SK-N-MC (cell line): ENCODE measurements at regions not wholly inside any gene's neighbourhood (a gene's known extent, or its start where the extent isn't known, plus 50 kb on each side); places are given as distances from the start of the nearest gene placed in this dataset.
"Not testable (repeated sequence)": the region's sequence is repeated elsewhere in the genome, so short reads cannot be mapped to it uniquely, and the experiment has no call there.

Experiments used
- DNase-seq: peaks from one replicate; pipeline ENCODE4 v3.0.0-alpha.2; 2011; ENCODE audit warnings: low read depth, low spot score
- H3K27ac ChIP-seq: fragments of 200-600 bp; sonication (generic); 2 replicates; pipeline ENCODE4 v1.5.1; 2016; ENCODE audit warnings: mixed run types
- H3K36me3 ChIP-seq: fragments of 200-600 bp; sonication (generic); 2 replicates; pipeline ENCODE4 v1.6.1; 2017; ENCODE audit warnings: antibody characterized with exemption, low read length, mixed read lengths; ENCODE audit not compliant: insufficient read depth
- H3K4me3 ChIP-seq: fragments of 200-600 bp; sonication (generic); 2 replicates; pipeline ENCODE4 v1.5.1; 2016
- H3K9ac ChIP-seq: fragments of 200-600 bp; sonication (generic); 2 replicates; pipeline ENCODE4 v1.8.0; 2017; ENCODE audit warnings: mixed run types, mixed read lengths; ENCODE audit not compliant: insufficient read length
- H3K9me3 ChIP-seq: fragments of 200-600 bp; sonication (generic); 2 replicates; pipeline ENCODE4 v1.6.1; 2017; ENCODE audit warnings: low read depth, mild to moderate bottlenecking, antibody characterized with exemption, low read length, moderate library complexity, mixed read lengths
- EZH2 ChIP-seq: fragments of 200-600 bp; sonication (generic); IDR thresholded peaks from one replicate; pipeline ENCODE4 v1.6.1; 2017; ENCODE audit warnings: antibody characterized with exemption
- FOXP2 ChIP-seq: optimal IDR thresholded peaks from 2 replicates; pipeline ENCODE3; 2011; ENCODE audit warnings: mild to moderate bottlenecking, moderate library complexity; ENCODE audit not compliant: insufficient read depth; ENCODE audit errors: extremely low read length, control extremely low read depth
- POLR2AphosphoS5 ChIP-seq: IDR thresholded peaks from 2 replicates; pipeline ENCODE4 v1.6.1; 2012; ENCODE audit warnings: mild to moderate bottlenecking, low read depth, low read length, borderline replicate concordance

DNA sequence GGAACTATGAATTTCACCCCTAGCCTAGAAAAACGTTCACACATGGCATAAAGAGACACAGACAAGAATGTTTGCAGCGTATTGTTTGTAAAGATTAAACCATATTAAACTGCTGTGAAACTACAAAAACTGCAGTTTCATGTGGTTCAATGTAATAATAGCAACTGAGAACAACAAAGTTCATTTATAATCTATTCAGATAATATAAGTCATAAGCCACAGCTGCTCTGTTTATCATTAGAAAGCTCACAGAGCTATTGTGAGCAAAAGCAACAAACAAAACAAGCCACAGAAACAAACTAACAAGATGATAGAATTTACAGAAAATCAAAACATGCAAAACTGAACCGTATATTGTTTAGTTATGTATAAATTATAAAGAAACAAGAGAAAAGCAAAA is 113.5 kb downstream of the AHR start:
- no peak for DNase-seq
- H3K9me3 ChIP-seq, result no peaks in the 10 kb centered on the region

DNA sequence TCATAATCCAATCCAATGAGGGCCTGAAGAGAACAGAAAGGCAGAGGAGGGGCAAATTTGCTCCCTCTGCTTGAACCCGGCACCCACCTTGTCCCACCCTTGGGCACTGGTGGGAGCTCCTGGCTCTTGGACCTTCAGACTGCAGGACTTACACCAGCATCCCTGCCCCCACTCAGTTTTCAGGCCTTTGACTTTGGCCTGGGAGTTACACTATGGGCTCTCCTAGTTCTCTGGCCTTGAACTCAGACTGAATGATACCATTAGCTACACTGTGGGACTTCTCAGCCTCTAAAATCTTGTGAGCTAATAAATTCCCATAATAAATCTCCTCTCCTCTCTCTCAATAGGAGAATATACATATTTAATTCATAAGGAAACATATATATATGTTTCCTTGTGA is 114.4 kb downstream of the AHR start:
- H3K9ac ChIP-seq, result no peak overlapping the region
- TF ChIP-seq FOXP2 (no peak), POLR2AphosphoS5 (no peak), EZH2 (no peak)

More for the DNA sequence above, 113.5 kb downstream of the AHR start:
- H3K36me3 ChIP-seq, result no peaks in the 10 kb centered on the region
- H3K9ac ChIP-seq, result no peak overlapping the region
- TF ChIP-seq EZH2 (no peak), POLR2AphosphoS5 (no peak), FOXP2 (no peak)
- H3K27ac ChIP-seq, result no peak overlapping the region
- no peak overlapping the region for H3K4me3 ChIP-seq

DNA sequence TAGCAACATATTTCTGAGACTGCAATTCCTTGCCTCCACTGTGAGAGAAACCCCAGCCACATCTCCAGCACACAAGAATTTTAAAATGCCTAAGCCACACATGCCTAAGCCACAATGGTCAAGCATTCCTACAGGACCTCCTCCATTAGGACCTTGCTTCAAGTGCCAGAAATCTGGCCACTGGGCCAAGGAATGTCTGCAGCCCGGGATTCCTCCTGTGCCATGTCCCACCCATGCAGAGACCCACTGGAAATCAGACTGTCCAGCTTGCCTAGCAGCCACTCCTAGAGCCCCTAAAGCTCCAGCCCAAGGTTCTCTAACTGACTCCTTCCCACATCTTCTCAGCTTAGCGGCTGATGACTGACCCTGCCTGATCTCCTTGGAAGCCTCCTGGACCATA is 117.5 kb downstream of the AHR start:
- DNase-seq, result no peak
- H3K27ac ChIP-seq, result no peak overlapping the region
- H3K36me3 ChIP-seq, result no peaks in the 10 kb centered on the region
- no peak overlapping the region for H3K4me3 ChIP-seq
- H3K9me3 ChIP-seq, result no peaks in the 10 kb centered on the region
- TF ChIP-seq POLR2AphosphoS5 (no peak), EZH2 (no peak), FOXP2 (no peak)
- H3K9ac ChIP-seq, result no peak overlapping the region

More for the DNA sequence above, 114.4 kb downstream of the AHR start:
- Histone ChIP-seq H3K27ac (no peak overlapping the region), H3K9me3 (no peaks in the 10 kb centered on the region), H3K4me3 (no peak overlapping the region), H3K36me3 (no peaks in the 10 kb centered on the region)
- DNase-seq, result no peak

DNA sequence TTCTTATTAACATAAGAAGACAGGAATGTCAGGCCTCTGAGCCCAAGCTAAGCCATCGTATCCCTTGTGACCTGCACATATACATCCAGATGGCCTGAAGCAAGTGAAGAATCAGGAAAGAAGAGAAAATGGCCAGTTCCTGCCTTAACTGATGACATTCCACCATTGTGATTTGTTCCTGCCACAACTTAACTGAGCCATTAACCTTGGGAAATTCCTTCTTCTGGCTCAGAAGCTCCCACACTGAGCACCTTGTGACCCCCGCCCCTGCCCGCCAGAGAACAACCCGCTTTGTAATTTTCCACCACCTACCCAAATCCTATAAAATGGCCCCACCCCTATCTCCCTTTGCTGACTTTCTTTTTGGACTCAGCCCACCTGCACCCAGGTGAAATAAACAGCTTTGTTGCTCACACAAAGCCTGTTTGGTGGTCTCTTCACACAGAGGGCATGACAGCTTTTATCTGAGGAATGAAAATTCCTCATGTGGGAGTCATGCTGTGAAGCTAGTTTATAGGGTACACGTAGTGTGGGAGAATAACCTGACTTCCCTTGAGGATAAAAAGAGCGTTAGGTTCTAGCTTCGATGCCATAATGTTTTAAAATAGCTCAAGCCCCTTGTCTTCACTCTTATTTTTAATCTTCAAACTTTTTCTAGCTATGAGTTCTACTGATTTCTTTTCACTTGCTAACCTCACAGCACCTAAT is 122.0 kb downstream of the AHR start:
- DNase-seq, H3K4me3 ChIP-seq, H3K27ac ChIP-seq, H3K9me3 ChIP-seq, H3K9ac ChIP-seq, H3K36me3 ChIP-seq: not testable (repeated sequence)

DNA sequence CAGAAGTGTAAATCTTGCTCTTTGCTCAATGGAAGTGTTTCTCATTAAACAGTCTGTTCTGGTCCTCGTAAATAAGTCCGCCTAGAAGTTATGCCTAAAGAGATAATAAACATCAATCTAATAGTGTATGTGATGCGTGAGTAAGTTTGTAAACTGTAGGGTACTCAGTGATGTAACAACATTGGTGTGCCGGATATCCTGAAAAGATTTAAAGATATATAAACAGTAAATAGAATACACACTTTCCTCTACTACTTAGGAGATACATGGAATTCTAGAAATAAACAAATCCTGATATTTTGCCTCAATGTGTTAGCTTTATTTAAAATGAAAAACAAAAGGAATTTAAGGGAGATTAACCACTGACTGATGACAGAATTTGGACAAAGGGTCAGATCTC is 123.5 kb downstream of the AHR start:
- Histone ChIP-seq H3K4me3 (peak overlapping the region; percentile 19; the same call in 1 of the 2 replicates), H3K9me3 (no peaks in the 10 kb centered on the region), H3K36me3 (no peaks in the 10 kb centered on the region), H3K9ac (peak overlapping the region; percentile 33), H3K27ac (peak overlapping the region; percentile 32; the same call in 1 of the 2 replicates)
- DNase-seq, result no peak
- TF ChIP-seq EZH2 (no peak), FOXP2 (peak; percentile 38), POLR2AphosphoS5 (no peak)

DNA sequence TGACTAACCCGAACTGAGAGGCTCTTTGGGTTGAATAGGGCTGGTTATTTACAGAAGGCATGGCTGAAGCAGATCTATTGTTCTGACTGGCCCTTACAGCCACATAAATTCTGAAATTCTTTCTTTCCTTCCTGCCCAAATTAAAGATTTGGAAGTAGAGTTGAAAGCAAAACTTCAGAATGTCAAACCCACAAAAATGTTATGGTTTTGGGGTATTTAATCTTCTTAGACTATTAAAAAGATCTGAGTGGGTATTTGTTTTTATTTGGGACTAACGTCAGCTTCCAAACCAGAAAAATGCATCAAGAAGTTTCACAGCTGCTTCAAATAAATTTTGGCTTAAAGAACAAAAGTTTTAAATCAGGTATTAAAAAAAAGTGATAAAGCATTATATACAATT is 124.5 kb downstream of the AHR start:
- TF ChIP-seq POLR2AphosphoS5 (no peak), EZH2 (no peak), FOXP2 (no peak)
- no peak for DNase-seq

DNA sequence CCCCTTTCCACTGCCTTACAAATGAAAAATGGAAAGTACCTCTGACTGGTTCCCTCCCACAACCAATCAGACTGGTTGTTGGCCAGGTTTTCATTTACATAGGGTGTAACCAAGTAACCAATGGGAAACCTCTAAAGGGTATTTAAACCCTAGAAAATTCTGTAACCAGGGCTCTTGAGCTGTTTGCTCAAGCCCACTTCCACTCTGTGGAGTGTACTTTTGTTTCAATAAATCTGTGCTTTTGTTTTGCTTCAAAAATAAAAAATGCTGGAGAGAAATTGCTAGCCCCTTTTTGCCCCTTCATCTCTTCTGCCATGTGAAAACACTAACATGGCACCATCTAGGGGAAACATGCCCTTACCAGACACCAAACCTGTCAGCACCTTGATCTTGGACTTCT is 129.5 kb downstream of the AHR start:
- H3K9ac ChIP-seq, result no peak overlapping the region
- no peak overlapping the region for H3K4me3 ChIP-seq
- DNase-seq, result no peak
- H3K9me3 ChIP-seq, result no peaks in the 10 kb centered on the region
- no peaks in the 10 kb centered on the region for H3K36me3 ChIP-seq
- no peak for TF ChIP-seq EZH2
- no peak for TF ChIP-seq POLR2AphosphoS5
- TF ChIP-seq FOXP2, result no peak
- H3K27ac ChIP-seq, result no peak overlapping the region

More for the DNA sequence above, 124.5 kb downstream of the AHR start:
- Histone ChIP-seq H3K4me3 (peak overlapping the region; percentile 31; the same call in 1 of the 2 replicates), H3K27ac (peak overlapping the region; percentile 53; the same call in 1 of the 2 replicates), H3K9ac (no peak overlapping the region), H3K36me3 (no peaks in the 10 kb centered on the region), H3K9me3 (no peaks in the 10 kb centered on the region)

DNA sequence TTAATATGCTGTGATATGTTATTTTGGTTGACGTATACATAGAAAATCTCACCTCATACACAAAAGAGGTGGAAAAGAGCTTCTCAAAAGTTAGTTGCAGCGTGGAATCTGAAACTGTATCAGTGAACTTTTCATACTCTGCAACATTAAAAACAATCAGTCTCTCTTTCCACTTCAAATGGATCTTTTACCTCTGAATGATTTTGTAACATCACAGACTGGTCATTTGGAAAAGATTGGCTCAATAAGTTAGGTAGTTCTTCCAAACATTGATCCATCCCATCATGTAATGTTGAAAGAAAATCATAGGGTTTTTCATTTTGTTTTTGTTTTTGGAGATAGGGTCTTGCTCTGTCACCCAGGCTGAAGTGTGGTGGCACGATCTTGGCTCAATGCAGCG is 131.1 kb downstream of the AHR start:
- H3K36me3 ChIP-seq, result no peaks in the 10 kb centered on the region
- H3K27ac ChIP-seq, result no peak overlapping the region
- TF ChIP-seq FOXP2 (no peak), POLR2AphosphoS5 (no peak), EZH2 (no peak)
- H3K4me3 ChIP-seq, result no peak overlapping the region
- no peak overlapping the region for H3K9ac ChIP-seq
- DNase-seq, result no peak
- no peaks in the 10 kb centered on the region for H3K9me3 ChIP-seq

DNA sequence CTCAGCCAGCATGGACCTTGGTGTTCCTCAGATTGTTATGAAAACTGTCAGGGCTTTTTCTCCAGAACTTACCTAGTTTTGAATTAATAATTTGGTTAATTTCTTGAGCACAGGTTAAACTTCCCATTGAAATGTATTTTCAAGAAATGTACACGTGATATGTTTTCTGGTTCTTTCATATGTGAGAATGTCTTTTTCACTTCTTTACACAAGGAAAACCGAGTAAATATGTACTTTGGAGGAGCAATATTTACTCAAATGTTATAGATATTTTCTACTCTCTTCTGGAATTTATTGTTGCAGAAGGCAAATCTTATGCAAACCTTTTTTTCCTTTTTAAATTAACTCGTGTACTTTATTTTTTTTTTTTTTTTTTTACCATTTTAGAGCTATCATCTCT is 134.3 kb downstream of the AHR start:
- Histone ChIP-seq H3K27ac (no peak overlapping the region), H3K9ac (no peak overlapping the region), H3K36me3 (no peaks in the 10 kb centered on the region), H3K4me3 (no peak overlapping the region), H3K9me3 (no peaks in the 10 kb centered on the region)
- TF ChIP-seq EZH2 (no peak), FOXP2 (no peak), POLR2AphosphoS5 (no peak)
- DNase-seq, result no peak
